NK-92 treated with Interleukin-12 subunit alpha and Interleukin-12 subunit beta, amount 100 ng/mL, for 24 hours (cell line): ENCODE measurements at regions not wholly inside any gene's neighbourhood (a gene's known extent, or its start where the extent isn't known, plus 50 kb on each side); places are given as distances from the start of the nearest gene placed in this dataset.
"Not testable (repeated sequence)": the region's sequence is repeated elsewhere in the genome, so short reads cannot be mapped to it uniquely, and the experiment has no call there.

Experiments
- DNase-seq: peaks from one replicate; lab custom pipeline; 2025; lab: John Stamatoyannopoulos, UW

DNA sequence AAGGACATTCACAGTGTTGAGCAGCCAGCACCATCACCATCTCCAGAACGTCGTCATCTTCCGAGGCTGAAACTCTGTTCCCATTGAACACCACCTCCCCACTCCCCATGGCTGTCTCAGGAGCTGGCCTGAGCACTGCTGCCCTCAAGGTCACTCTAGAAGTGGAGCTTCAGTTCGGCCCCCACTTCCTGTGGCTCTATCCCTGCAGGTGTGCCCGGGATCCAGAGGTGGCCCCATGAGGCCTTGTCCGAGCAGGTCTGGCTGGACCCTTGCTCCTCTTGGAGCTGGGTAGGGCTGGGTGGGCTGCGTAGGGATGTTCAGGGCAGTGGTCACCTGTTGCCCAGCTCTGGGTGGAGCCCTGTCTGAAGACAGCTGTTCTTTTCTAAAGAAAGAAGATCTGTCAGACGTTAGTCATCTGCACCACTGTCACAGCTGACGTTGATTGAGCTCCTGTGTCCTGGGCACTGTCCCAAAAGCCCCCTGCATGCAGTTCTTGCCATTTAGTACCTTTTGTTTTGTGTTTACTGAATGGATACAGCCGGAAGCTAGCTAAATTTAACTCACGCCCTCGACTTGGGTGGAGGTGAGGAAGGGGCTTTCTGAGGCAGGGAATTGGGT is 75.5 kb upstream of the CLDN5 start:
- no peak for DNase-seq

DNA sequence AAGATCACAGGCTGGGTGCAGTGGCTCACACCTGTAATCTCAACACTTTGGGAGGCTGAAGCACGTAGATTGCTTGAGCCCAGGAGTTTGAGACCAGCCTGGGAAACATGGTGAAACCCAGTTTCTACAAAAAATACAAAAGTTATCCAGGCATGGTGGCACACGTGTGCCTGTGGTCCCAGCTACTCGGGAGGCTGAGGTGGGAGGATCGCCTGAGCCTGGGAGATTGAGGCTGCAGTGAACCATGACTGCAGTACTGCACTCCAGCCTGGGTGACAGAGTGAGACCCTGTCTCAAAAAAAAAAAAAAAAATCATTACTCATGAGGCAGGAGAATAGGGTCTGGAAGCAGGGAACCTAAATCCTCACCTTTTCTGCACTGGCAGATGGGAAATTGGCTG is 79.1 kb upstream of the CLDN5 start:
- not testable (repeated sequence) for DNase-seq

DNA sequence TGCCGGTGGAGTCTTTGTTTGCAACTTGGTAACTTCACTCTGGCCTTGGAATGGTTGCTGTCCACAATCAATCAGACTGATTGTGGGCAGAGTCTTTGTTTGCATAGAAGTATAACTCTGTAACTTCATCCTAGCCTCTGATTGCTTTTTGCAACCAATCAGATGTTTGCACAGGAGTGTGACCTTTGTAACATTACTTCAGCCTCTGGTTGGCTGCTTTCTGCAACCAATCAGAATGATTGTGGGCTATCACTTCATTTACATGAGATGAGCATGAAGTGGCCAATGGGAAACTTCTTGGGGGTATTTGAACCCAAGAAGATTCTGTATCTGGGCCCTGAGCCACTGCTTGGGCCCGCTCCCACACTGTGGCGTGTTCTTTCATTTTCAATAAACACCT is 79.6 kb upstream of the CLDN5 start:
- no peak for DNase-seq

DNA sequence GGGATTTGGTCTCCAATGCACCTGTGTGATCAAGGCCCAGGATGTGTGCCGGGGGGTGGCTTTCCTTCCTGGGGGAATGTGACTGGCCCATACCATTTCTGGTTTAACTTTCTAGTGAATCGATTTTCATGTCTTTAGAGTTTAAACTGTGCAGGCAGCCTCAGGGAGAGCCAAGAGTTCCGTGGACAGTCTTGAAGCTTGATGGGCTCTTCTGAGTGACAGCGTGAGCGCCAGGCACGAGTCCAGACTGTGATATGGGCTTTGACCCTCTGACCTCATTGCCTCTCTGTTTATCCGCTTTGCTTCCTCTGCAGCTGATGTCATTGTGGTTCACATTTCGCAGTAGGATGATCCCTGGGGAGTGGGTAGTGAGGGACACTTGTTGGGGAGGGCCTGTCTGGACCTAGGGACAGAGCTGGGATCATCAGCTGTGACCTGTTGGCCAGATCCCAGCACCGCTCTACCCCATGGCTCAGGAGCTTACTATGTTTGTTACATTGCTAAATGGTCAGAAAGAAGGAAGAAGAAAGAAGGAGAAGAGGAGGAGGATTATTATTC is 80.6 kb upstream of the CLDN5 start:
- DNase-seq, result no peak

DNA sequence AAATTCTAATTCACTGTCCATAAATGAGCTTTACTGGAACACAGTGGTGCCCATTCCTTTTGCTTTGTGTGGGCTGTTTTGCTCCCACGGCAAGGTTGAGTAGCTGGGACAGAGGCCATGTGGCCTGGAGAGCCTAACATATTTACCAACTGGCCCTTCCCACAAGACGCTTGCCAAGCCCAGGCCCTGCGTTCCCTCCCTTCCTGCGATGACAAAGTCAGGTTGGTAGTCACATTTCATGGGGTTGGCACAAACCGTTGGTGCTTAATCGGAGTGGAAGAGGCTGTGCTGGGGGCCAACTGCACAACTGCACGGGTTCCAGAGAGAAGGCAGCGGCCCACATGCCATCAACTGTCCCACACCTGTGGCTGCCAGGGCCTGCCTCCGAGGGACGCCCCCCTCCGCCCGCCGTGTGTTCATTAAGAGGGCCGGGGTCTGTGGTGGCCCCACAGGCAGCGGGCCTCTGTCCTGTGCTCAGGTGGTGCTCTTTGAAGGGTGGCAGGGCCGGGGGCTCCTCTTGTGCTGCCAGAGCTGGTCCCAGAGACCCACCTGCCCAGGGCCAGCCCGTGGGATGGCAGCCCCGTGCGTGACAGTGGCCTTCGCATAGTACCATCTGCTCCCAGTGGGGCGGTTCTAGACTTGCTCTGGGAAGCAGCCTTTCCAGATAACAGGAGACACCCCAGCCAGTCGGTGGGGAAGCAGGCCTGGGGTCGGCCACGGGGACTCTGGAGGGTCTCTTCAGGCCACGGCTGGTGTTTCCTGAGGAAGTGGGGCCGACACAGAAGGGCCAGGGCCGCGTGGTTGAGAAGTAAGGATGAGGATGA is 81.5 kb upstream of the CLDN5 start:
- no peak for DNase-seq

DNA sequence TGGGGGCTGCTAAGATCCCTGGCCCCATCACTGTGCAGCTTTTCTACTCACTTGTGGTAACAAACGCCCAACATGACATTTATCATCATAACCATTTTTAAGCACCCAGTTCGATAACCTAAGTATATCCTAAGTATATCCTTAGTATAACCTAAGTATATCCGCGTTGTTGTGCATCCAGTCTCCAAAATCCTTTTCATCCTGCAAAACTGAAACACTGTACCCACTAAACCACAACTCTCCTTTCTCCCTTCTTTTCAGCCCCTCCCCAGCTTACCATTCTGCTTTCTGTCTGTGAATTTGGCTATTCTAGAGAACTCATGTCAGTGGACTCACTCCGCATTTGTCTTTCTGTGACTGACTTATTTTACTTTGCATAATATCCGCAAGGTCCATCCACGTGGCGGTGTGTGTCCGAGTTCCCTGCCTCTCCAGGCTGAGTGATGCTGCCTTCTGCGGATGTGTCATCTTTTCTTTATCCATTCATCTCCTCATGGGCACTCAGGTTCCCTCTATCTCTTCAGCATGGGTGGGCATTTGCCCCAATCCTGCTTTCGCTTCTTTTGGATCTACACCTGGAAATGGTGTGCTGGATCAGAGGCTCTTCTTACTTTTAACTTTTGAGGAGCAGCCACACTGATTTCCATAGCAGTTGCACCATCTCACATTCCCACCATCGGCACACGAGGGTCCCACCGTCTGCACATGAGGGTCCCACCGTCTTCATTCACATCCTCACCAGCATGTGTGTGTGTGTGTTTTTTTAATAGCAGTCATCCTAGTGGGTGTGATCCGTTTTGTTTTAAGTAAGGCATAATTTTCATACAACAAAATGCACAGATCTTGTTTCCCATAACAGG is 82.4 kb upstream of the CLDN5 start:
- no peak for DNase-seq

DNA sequence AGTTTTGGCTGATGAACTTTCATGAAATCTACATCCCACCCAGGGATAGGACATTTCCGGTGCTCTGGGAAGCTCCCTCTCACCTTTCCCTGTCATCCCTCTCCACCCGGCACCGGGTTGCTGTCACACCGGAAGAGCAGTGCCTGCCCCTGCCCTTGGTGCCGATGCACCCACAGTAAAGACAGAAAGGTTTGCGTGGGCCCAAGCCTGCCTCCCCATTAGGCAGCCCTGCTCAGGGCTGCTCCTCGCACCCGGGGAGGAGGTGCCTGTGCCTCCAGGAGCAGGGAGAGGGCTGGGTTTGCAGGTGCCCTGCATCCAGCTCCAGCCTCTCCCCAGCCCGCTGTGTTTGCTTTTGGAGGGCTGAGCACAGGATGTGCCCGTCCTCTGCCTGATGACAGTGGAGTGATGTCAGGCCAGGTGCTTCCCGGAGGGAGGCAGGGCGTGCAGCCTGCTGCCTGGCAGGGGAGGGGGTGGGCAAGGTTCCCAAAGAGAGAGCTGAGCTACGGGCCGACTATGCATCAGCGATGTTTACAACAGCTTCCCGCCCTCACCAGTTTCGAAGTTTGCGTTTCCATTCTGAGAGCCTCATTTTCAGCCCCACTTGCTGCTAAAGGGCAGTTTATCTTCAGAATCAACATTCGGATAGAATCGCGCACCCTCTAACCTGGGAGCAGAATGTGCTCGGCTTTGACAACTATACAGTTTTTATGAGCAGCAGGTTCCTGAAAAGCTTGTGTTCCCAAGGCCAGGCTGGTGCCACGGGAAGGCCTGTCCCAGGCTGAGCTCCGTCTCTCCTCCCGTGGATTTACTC is 83.2 kb upstream of the CLDN5 start:
- DNase-seq, result no peak

DNA sequence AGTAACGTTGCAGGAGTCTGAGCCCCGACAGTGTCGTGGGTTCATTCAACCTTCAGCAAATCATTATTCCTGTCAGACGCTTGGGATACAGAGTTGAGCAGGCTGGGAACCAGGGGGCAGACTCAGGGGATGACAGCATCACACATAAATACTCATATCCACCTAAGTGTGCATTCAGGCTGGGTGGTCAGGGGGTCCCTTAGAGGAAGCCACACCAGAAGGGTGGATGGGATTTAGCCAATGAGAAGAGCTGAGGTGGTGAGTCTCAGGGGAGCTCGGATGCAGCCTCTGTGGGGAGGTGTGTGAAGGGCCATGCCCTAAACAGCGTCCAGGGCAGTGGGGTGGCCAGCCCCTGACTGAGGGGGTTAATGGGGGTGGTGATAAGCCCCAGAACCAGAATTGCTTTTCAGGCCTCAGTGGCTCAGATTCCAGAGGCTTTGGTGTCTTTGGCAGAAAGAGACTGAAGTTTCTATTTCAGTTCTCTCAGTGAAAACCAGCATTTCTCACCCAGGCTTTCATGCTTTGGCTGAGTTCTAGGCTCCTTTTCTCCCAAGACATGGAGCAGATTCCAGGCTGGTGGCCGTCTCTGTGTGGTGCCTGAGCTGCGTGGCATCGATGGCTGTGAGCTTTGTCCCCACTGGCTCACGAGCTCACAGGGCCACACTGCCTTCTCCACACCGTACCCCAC is 83.9 kb upstream of the CLDN5 start:
- no peak for DNase-seq

DNA sequence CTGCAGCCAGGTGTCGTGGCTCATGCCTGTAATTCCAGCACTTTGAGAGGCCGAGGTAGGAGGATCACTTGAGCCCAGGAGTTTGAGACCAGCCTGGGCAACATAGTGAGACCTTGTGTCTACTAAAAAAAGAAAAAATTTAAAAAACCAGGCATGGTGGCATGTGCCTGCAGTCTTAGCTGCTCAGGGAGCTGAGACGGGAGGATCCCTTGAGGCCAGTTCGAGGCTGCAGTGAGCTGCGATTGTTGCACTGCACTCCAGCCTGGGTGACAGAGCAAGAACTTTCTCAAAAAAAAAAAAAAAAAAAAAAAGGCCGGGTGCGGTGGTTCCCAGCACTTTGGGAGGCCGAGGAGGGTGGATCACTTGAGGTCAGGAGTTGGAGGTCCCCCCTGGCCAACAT is 85.5 kb upstream of the CLDN5 start:
- DNase-seq, result not testable (repeated sequence)

DNA sequence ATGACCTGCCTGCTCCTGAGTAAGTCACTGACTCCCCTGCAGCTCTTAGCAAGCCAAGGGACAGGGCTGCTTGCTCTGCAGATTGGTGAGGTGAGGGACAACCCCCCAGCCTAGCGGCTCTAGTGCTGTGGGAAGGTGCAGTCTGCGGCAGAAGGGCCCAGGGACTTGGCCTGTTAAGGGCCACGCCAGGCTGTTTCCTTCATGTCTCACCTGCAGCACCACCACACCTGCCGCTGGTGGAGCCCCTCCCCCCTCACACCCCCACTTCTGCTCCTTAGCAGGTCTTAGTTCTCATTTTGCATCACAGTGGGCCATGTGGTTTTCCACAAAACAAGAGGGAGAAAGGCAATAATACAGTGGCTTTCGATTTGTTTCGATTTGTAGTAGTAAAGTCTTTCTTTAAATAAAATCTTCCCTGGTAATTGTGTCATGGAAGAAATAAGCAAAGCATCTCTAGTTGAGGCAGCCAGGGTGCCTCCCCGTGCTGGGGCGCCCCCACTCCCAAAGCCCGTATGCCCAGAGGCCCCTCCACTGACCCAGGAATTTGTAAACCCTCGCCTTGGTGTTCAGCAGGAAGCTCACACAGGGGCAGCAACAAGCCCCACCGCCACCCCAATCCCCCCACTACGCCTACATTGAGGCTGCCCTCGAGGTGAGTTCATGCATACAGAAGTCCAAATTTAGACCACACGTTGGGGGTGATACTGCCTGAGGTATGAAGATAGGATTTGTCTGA is 86.5 kb upstream of the CLDN5 start:
- no peak for DNase-seq

DNA sequence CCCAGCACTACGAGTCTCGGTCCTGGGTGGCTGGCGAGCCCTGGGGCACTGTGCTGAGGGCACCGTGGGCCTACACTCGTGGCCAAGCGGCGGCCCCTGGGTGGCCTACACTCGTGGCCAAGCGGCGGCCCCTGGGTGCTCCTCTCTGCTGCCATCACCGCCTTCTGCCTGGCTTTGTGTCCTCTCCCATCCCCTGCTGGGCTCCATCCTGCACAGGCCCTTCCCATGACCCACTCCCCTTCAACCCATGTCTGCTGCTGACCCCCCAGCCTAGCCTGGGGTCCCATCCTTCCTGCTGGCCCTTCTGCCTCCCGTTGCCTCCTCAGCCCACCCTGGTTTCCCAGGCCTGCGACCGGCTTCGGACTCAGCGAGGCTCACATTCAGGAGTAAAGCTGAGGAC is 87.4 kb upstream of the CLDN5 start:
- DNase-seq, result no peak

DNA sequence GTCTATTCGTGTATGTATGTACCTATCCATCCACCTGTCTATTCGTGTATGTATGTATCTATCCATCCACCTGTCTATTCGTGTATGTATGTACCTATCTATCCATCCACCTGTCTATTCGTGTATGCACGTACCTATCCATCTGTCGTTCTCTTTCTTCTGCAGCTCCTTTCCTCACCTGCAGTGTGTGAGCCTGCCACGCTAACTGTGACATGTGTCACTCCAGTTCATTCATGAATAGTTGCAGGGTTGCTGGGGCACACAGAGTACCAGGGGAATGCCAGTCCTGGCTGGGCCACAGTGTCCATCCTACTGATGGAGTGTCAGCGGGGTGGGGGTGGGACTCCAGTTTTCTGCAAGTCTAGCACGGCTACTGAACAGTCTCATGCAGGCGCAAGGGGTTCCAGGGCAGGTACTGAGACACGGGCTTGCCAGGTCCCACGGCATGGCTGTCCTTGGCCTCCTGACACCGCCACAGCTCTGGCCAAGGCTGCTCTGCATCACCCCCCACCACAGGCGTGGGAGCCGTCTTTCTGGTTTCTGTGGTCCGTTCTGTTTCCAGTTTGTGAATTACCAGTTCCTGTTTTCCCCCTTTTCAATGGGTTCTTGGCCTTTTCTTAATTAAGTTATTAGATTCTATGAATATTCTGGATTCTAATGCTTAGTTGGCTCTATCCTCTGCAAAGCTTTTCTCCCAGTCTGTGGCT is 88.8 kb upstream of the CLDN5 start:
- no peak for DNase-seq

DNA sequence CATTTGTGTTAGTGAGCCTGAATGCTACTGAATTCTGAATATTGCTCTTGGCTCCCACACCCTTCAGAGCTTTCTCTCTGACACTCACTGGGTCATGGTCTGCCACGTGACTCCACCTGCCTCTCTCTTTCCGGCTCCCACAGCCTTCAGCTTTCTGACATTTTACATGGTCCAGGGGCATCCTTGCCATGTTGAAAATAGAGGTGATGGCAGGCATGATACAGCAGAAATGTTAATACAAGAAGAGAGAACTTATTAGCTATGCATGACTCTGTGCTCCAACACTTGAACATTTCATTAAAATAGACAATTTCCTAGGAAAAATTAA is 90.3 kb upstream of the CLDN5 start:
- no peak for DNase-seq

DNA sequence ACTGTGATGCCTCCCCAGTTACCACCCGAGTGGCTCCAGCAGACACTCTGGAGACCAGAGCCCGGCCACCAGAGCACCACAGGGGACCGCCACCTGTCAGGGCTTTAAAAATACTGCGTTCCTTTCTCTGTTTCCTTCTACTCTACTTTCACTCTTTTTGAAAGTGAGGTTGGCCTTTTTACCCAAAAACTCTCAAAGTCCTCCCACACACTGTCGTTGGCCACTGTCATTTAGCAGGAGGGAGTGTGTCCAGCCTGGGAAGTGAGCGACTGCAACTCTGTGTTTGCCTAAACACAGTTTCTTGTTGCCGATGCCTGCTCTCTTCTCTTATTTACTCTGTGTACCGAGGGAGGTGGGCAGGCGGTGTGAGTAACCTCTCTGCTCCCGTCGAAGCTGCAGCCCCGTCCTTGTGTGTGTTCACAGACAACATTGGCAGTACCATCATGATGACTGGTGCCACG is 90.8 kb upstream of the CLDN5 start:
- no peak for DNase-seq

DNA sequence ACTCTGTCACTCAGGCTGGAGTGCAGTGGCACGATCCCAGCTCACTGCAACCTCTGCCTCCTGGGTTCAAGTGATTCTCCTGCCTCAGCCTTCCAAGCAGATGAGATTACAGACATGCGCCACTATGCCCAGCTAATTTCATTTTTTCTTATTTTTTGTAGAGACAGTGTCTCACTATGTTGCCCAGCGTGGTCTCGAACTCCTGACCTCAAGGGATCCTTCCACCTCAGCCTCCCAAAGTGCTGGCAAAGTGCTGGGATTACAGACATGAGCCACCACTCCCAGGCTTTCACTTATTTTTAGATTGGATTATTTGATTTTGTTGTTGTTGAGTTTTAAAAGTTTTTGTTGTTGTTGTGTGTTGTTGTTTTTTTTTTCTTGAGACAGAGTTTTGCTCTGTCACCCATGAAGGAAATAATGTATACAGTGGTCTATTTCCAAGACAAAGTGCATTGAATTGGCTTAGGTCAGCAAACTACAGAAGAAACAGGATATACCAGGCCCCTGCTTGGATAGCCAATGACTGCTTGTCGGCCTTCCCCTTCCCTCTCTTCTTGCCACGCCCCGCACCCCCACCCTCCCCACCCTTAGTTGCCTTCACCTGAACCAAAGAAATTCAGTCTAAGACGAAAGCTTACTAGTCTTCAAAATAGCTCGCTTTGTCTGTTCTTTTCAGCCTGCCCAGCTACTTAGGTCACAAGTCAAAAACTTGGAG is 91.8 kb upstream of the CLDN5 start:
- no peak for DNase-seq

DNA sequence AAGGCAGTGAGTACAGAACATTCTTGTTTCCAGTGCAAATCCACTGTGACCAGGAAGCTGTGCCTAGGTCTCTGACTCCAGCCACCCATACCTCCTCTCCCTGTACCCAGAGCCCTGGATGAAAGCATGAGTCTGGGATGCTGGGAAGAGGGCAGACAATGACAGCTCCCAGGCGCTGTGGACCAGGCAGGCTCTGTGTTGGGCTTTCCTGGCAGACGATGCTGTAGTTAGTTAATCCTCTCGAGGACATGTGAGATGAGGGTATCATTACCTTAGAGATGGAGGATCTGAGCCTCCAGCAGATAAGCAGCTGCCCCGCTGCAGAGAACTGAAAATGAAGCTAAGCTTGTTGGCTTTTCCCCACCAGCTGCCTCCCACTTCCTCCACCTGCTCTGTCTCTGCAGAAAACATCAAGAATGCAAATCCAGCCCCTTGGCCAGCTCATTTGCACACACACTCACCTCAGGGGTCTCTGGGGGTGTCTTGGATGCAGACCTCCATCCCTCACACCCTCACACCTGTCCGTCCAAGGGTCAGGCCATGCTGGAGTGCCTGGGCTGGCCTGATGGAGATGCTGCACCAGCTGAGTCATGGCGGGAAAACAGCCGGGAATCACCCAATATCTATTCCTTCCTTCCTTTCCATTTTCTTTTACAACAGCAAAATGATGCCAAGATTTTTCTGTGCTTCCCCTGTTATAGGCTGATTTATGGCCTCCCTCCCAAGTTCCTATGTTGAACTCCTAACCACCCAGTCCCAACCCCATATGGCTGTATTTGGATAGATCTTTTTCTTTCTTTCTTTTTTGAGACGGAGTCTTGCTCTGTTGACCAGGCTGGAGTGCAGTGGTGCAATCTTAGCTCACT is 94.9 kb upstream of the SEPTIN5 start:
- DNase-seq, result no peak

DNA sequence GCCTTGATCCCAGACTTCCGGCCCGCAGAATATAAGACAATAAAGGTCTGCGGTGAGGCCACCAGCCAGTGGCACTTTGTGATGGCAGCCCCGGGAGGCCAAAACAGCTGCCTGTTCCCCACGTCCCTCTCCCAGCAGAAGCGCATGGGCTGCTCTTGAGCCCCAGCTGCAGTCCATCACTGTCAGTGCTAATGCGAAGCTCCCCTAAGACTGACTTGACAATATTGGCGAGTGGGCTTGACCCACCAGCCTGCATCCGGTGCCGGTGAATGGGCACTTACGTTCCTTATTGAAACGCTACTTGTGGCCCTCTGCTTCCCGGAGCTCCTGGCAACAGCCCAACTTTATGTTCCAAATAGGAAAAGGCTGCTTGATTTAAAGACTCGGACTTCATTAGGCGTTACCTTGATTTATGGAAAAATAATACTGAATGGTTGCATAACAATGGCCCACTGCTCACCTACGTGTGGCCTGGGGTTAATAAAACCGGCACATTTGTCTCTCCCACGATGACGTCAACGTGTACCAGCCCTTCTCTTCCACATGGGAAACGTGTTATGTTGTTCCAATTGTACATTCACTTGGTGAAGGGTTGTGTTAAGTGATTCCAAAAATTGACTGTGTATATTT is 93.4 kb upstream of the SEPTIN5 start:
- no peak for DNase-seq
